Stimulated activated CD4-positive, alpha-beta T cell treated with anti-CD3 and anti-CD28 coated beads, Interleukin-4, amount 100 ng/mL, for 24 hours (primary cell): ENCODE measurements at regions not wholly inside any gene's neighbourhood (a gene's known extent, or its start where the extent isn't known, plus 50 kb on each side); places are given as distances from the start of the nearest gene placed in this dataset.
A peak's percentile ranks its signal among the peaks of the same experiment; 100 is the strongest.

ENCODE experiments used
- DNase-seq: peaks from one replicate; pipeline ENCODE4 v3.0.0-alpha.2; 2020

DNA sequence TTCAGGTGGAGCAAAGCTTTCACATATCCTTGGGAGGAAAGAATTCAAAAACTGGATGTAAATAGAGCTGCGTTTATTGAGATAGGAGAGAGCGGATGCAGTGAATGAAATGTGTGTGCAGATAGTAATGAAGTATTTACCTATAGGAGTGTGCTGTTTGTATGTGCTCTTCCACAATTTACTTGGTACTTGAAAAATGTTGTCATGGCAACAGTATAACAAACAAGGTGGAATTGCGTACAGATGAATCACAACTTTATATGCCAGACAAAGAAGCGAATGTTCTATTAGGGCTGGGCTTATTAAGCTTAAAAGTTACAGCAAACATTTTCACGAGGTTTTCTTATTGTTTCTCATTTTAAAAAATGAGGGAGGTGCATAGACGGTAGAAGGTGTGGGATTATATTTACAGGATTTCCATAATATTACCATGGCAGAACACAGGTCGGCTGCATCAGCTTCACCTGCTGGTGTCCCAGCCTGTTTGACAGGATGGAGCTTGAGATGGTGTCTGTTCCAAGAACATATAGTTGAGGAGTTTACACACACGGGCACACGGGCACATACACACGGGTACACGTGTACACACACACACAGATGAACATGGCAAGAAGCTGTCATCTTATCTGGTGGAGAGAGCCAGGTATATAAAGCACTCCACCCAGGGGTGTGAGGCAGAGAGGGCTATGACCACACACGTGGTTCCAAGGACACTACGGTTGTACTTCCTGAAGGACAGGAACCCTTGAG, 155.7 kb downstream of the RMI1 start:
- no peak for DNase-seq

DNA sequence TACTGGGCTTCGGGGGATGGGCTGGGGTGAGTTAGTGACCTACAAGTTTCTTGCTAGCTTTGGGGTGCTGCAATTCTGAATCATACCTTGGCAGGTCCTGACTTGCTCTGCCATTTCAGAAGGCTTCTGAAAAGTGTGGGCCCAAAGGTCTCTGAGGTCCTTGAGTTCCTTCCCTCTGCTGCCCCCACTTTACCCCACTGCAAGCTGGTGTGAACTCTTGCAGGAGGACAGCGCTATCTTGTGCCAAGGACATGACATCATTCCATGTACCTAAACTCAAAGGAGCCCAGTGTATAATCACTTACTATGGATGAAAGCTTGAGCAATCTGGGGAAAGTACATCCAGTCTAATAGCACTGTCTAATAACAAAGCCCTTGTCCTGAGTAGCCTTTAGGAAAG, 157.4 kb downstream of the RMI1 start:
- no peak for DNase-seq

DNA sequence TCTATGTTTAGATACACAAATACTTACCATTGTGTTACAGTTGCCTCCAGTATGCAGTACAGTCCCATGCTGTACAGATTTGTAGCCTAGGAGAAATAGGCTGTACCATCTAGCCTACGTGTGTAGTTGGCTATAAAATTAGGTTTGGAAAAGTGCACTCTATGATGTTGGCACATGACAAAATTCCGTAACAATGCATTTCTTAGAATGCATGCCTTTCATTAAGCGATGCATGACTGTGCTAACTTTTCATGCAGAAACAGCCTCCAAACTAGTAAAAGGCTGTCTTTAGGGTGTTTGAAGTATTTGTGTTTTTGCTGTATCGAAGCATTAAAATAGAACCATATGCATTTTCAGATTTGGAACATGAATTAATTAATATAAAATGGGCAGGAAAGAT, 157.9 kb downstream of the RMI1 start:
- no peak for DNase-seq

DNA sequence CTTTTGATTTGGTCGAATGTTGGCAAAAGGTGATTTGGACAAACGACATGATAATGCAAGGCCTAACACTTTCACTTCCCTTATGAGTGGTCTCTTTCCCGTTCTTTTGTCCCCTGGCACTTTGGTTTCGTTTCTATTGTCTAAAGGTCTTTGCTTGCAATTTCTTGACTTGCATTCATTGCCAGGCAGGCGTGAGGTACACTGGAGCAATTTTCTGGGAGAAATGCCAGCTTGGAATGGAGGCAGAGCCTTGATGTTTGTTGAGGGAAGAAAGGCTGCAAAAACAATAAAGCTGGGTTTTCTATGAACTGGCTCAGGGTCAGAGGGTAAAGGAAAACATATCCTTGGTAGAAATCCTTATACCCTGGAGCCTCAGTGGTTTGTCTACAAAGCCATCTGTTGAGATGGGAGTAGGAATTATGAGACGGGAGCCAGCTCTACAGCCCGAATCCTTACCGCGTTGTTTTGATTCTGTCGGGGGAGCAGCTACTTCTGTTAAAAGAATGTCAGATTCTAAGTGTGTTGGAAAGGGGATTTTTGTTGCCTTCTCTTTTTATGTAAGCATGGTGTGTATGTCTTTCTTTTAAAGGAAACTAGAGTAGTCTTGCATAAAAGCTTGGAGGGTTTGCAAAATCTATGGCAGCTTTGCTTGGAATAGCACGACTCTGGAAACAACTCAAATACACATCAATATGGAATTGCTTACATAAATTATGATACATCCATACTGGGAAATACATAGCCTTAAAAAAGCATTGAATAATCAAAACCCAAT, 158.9 kb downstream of the RMI1 start:
- no peak for DNase-seq

DNA sequence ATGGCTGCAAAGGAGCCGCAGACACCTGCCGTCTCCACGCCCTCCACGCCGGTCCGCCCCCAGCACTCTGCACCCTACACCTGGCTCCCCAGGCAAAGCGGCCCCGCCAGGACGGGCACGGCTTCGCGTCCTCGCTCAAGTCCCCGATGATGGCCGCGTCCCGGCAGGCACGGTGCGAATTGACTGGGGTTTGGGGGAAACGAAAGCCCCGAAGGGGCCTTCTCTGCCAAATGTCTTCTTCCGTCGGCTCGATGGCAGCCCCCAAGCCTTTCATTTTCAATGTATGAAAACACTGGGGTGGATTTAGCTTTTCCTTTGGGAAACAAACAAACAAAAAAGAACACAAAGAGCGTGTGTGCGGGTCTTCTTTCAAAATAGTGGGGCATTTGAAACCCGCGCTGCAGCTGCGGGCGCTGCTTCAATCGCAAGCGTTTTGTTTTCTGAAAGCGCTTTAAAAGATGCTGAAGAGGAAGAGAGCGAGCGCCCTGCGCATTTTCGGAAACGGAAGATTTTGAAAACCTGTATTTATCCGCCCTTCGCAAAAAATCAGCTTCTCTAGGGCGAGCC, 160.0 kb downstream of the RMI1 start:
- peak; percentile 9 for DNase-seq

DNA sequence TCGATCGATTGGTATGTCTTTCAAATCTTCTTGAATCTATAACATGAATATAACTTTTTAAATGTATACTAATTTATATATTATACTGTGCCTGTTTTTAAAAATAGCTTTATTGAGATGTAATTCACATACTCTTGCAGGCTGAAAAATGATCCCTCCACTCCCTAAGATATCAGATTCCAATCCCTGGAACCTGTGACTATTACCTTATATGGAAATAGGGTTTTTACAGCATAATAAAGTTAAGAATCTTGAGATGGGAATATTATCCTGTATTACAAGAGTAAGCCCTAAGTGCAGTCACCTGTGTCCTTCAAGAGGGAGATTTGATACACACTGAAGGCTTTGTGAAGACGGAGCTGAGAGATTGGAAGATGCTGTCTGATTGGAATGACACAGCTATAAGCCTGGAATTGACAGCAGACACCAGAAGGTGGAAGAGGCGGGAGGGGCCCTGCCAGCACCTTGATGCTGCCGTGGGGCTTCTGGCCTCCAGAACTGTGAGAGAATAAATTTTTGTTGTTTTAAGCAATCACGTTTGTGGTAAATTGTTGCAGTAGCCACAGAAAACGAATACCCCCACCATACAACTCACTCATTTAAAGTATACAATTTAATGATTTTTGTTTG, 161.3 kb downstream of the RMI1 start:
- DNase-seq = no peak

DNA sequence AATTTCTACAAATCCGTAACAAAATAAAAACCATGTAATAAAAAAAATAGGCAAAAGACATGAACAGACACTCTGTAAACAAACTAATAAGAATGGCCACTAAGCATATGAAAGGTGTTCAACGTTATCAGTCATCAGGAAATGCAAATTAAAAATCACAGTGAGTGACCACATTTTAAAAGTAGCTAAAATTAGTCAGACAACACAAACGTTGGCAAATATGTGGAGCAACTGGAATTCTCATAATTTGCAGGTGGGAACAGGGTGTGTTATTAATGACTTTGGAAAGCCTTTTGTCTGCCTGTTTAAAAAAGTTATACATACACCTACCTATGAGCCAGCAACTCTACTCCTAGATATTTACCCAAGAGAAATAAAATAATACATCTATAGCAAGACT, 164.4 kb downstream of the RMI1 start:
- DNase-seq = no peak

DNA sequence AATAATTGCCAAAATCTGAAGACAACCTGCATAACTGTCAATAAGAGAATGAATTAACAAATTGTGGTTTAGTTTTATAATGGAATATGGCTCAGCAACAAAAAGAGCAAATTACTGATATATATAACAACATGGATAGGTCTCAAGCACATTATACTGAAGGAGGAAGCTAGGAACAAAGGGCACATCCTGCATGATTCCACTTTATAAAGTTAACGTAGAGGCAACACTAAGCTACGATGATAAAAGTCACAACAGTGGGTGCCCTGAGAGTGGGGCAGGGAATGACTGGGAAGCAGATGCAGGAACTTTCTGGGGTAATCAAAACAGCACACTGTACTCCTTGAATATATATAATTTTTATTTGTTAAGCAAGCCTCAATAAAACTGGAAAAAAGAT, 165.2 kb downstream of the RMI1 start:
- no peak for DNase-seq

DNA sequence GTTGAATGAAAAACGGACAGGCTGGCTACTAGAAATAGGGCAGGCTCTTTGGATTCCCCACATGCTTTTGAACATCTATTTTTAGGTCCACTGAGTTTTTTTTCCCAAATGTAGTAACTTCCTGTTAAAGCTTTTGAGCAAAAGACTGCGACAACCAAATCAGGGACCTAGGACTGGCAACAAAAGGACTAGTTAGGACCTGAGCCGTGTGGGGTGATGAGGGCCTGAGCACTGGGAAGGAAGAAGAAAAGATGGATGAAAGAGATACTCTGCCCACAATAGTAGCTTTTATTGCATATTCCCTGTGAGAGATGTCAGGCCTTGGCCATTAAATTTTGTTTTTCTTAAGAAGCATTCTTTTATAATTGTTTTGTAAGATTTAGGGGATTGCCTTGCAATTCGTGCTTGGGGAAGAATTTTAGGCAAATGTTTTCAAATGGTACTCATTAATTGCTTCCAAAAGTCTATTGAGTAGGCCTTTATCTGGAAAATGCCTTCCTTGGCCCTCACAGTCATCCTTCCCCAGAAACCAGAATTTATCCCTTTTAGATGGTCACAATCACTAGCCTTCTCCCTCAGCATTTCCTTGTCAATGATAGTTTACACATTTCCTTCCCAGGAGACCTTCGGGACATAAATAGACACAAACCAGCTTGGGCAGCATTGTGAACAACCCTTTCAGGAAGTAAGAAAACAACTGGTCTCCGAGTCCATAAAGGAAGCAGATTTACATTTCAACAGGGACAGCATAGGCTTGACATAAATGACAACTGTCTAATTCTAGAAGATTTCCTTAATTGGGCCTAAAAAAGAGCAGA, 166.5 kb downstream of the RMI1 start:
- no peak for DNase-seq

DNA sequence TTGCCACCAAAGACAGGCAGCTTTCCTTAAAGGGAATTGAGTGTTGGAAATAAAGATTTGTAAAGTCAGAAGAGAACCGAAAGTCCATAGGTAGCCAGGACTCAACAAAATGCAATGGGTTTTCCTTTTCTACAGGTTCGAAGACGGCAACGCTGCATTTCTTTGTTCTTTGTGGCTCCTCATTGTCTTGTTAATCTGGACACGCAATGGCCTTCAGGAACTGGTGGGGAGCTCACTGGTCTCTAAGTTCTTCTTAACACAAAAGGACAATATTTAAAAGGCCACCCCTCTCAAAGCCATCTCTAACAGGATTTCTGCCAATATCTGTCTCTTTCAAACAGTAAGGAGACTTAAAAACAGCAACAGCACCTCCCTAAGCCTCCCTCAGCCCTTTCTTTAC, 170.6 kb downstream of the RMI1 start:
- no peak for DNase-seq

DNA sequence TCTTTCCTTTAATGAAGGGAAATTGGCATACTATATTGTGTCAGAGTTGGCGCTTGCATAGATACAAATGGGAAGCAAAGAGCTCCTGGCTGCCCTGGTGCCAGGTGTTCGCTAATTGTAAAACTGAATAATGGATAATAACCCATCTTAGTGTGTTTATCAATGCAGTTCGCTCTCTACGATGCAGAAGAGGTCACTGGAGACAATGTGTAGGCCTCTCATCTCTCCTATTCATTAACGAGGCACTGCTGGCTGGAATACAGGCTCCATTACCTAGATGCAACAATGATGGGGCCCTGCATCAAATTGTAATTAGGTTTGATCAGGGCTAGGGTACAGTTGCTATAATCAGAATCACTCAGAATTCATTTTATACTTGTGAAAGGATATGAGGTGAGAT, 171.0 kb downstream of the RMI1 start:
- no peak for DNase-seq

DNA sequence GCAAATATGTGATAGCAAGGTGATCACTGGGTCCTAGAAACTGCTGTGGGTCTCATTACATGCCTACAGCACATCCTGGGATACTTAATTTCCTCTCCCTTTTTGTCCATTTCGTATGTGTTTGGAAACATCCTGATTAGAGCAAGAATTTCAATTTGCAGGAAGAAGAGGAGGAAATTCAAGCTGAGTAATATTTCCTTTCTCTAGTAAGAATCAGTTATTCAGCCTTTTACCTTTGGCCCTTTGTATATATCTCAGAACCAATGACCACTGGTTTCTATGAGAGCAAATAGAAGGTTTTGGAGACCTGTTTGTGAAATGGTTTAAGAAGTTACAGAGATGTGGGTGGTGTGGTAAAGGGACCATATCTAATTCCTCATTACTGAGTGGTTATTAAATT, 171.6 kb downstream of the RMI1 start:
- no peak for DNase-seq

DNA sequence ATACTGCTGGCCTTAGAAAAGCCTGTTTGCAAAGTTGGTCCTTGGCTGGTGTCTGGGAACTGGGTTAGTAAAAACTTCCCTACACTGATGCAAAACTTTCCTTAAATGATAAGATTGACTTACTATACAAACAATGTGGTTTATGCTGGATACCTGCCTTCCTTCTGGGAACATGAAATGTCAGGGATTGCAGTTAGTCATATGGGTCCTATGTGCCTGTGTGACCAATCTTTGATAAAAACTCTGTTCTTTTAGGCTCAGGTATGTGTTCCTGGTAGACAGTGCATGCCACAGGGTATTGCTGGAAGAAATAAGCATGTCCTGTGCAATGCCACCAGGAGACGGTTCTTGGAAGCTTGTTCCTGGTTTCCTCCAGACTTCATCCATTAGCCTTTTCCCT, 173.3 kb downstream of the RMI1 start:
- DNase-seq = no peak

DNA sequence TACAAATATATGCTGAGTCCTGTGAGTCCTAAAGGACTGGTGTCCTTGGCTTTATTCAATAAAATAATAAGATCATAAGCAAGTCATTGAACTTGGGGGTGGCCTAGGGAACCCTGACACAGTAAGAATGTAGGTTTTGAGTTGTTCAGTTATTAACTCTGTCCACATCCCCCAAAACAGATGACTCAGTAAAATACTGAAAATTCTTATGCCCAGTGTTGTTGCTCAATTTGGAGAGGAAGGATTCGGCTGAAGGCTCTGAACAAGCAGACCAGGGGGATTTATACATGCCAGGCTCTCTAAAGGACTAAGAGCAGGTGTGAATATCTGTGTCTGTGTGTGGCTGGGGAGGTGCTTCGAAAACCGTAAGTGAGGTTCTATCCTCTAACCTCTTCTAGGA, 173.7 kb downstream of the RMI1 start:
- no peak for DNase-seq

DNA sequence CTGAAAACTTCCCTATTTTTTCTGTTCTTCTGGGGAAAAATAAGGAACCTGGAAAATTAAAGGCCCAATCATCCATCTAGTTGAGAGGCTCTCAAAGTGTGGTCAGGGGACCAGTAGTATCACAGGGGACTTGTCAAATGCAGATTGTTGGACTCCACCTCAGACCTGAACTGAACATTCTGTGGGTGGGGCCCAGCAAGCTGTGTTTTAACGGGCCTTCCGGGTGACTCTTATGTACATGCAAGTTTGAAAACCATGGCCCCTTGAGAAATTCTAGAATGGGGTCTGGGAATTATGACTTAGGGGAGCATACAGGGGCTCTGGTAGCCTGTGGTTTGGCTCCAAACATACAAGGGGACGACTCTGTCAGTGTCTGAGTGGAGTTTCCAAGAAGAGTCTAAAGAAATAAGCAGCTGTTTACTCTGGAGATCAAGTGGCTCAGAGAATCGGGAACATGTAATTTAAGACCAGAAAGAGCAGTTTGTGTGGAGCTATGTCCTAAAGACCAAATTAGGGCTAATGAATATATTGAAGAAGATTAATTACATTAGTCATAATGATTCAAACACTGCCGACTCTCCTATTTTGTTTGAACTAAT, 177.4 kb downstream of the SLC28A3 start:
- DNase-seq = no peak

DNA sequence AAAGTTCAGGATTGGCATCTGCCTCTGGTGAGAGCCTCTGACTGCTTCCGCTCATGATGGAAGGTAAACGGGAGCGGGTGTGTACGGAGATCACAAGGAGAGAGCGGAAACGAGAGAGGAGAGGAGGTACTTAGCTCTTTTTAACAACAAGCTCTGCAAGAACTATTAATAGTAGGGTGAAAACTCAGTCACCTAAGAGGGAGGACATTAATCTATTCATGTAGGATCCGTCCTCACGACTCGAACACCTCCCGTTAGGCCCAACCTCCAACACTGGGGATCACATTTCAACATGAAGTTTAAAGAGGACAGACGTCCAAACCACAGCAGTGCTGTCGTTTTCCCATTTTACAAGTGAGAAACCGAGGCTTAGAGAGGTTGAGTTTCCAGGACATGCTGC, 173.7 kb downstream of the SLC28A3 start:
- no peak for DNase-seq

DNA sequence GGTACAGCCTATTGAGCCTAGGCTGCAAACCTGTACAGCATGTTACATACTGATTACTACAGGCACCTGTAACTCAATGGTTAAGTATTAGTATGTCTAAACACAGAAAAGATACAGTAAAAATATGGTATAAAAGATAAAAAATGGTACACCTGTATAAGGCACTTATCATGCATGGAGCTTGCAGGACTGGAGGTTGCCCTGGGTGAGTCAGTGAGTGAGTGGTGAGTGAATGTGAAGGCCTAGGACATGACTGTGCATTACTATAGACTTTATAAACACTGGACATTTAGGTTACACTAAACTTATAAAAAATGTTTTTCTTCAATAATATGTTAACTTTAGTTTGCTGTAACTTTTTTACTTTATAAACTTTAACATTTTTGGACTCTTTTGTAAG, 171.3 kb downstream of the SLC28A3 start:
- no peak for DNase-seq

DNA sequence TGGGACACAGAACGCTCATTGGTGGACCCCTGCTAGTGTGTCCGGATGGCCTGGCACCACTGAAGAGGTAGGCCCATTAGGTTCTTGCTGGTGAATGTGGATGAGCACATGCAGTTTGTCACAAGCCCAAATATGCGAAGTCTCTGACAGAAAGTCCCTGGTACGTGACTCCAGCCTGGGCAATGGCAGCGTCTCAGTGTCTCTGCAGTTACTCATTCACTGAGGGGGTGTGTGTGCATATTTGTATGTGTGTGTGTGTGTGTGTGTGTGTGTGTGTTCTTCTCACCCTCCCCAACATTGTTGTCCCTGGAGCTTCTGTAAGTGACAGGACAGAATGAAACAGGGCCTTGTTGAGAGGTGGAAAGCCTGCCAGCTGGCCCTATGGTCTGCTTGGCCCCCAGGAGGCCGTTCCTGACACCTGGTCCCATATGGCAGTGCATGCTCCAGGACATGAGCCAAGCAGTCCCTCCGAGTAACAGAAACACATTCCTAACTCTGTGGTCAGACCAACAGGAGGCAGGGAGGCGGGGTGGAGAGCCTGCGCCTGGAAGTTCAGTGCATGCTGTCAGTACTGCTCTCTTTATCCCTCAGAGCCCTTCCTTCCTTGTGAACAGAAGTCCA, 169.9 kb downstream of the SLC28A3 start:
- no peak for DNase-seq

DNA sequence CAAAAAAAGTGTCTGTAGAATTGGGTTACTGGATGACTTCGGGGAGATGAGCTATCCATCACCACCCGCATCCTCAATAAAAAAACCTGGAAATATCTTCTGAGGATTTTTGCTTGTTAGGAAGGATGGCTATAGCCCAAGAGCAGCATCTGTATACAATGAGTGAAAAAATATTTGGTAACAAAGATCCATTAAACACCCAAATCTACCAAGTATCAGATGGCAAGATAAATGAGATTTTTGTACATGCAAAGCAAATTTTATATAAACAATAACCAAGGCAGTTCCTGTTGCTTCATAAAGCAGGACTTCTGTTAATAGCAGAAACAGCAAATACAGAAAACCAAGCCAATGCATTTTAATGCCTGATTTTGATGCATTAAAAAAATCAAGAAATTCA, 166.6 kb downstream of the SLC28A3 start:
- DNase-seq = no peak

DNA sequence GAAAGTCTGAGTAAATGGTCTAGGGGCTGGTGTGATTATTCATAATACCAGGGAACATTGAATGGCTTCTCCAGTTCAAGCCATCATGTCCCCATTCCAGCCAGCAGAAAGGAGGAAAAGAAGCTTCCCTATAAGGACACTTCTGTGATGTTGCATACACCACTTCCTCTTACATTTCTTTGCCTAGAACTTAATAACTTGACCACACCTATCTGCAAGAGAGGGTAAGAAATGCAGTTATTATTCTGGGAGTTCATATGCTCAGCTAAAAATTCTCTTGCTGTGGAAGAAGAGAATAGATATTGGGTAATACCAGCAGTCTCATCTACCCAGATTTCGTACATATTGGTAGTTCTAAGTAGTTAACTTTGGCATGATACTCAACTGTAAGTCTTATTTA, 166.1 kb downstream of the SLC28A3 start:
- no peak for DNase-seq

DNA sequence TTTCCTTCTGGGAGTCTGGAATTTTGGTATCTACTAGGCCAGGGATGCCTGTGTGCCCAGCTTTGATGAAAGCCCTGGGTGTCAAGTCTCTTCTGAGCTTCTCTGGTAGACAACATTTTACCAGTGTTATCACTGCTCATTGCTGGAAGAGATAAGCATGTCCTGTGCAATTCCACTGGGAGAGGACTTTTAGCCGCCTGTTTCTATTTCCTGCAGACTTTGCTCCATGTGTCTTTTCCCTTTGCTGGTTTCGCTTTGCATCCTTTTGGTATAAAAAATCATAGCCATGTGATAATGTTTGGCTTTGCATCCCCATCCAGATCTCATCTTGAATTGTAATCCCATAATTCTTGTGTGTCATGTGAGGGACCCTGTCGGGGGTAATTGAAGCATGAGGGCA, 163.2 kb downstream of the SLC28A3 start:
- no peak for DNase-seq

DNA sequence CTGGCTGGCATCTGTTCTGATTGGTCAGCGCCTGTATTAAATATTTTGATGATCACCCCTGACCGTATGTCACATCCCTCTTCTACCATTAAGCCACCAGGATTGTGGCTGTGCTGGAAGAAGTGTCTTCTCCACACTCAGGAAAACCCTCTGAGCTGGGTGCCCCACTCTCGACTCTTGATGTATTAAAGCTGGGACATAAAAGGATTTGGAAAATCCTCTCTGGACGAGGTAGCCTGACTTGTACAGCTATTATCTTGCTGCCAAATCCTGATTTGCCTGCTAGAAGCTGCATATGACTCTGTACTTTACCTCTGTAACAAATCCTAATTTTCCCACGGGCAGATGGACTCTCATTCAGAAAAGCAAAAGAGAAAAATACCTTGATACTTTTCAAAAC, 161.0 kb downstream of the SLC28A3 start:
- DNase-seq = no peak
